ENCODE measurements at regions not wholly inside any gene's neighbourhood (a gene's known extent, or its start where the extent isn't known, plus 50 kb on each side); places are given as distances from the start of the nearest gene placed in this dataset.

- DNase-seq: no peak
Measured at GRCh38 chr3:187955587-187955952, 198.4 kb upstream of the LPP start.

- DNase-seq: no peak
Measured at GRCh38 chr3:187957165-187957581, 196.8 kb upstream of the LPP start.

DNA sequence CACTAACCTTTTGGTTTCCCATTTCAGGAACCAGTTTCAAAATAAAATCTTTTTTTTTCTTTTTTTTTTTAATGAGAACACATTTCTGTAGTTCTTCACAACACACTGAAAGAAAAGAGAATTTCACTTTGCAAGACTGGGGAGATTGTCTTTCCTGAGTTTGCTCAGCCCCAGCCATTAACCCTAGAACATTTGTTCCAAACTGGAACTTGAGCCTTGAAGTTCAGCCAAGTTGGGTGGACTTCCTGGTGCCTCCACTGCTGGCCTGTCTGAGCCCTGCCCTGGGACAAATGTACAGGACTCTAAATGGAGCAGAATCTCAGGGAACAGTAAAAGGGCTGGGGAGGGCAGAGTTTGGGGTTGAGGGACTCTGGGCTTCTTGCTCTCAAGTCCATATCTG, 196.4 kb upstream of the LPP start:
- no peak for DNase-seq

DNA sequence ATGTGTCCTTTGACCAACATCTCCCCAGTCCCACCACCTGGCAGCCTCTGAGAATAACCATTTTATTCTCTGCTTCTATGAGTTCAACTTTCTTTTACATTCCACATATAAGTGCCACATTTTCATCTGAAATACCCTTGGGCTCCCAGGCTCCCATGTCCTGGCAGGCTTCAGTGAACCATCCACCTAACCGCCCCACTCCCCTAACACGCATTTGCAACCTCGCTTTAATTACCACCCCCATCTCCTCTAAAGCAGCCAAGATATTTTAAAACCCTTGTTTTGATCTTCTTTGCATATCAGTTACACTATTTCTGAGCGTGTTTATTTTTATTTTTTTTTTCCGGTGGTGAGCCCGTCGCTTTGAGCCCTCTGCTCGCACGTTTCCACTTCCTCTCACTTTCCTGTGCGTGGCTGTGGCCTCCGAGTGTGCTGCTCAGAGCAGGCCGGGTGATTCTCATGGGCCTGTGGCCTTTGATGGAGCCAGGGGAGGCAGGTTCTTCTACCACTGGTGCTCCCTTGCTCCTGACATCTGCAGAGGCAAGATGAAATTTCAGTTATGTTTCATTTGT, 195.4 kb upstream of the LPP start:
- no peak for DNase-seq

DNA sequence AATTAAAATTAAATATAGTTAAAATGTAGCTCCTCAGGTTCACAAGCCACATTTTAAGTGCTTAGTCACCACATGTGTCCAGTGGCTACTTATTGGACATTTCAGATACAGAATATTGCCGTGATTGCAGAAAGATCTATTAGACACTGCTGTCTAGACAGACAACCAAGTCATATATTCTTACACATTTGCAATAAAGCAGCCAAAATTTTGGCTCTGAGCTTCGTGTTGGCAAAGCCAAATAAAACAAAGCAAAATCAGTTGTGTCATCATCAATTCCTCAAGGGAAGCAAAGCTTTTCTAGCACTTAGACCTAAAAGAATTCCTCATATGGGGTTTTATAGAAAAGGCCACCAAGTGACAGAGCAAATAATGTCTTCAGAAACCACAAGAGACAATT, 193.1 kb upstream of the LPP start:
- DNase-seq: no peak

DNA sequence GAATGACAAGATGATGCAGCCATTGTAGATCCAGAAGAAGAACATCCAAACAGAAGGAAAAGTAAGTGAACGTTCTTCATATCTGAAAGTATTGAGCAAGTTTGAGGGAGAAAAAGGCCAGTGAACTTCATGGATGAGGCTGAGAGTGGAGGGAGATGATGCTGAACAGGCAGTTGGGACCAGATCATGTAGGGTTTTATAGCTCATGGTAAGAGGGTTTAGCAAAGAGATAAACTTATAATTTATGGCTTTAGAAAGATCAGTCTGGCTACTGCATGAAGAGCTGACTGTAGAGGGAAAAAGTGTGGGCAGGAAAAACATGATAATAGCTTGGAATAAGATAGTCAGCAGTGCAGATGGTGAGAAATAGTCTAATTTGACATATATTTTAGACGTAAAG, 192.6 kb upstream of the LPP start:
- DNase-seq: no peak

- DNase-seq: no peak
Measured at GRCh38 chr3:187963003-187963676, 190.8 kb upstream of the LPP start.

DNA sequence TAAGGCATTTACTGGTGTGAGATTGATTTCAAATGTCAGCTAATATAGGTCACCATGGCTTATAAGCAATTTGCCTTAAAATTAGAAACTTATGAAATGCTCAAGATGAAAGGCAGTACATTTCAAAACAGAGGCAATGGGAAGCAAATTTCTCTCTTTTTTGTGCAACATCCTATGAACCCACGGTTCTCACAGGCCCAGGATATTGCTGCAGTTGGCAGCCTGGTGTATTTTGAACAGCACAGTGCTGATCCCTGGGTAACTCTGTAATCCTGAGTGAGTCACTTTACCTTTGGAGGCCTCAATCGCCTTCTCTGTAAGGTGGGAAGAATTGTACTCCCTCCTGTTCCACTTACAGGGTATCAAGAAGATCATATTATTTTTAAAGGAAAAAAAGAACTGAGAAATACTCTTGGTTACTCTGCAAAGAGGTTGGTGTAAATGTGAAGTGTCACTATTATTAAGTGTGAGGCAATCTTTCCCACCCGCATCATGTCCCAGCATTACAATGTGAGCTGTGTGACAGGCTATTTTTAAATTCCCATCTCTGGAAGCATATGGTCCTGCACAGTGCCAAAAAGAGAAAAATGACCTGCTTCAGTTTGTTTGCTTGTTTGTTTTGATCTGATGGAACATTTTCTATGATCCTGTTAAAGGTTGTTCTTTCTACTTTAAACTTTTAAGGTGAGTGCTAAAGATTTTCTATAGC, 190.1 kb upstream of the LPP start:
- DNase-seq: no peak

DNA sequence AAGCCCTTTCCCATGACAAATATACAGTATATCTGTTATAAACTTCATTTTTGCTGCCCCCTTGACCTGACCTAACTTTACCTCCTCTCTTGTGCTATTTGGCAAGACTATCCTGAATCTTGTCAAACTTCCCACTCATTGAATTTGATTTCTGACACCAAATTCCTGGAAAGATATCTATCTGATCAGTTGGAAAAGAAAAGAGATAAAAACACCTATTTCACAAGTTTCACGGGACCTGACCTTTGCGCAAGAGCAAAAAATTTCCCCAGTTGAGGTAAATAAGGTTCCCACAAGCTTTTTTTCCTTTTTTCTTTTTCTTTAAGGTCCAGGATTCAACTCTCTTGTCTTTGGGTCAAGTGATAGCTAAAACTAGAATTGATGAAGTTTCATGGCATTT, 189.2 kb upstream of the LPP start:
- no peak for DNase-seq

DNA sequence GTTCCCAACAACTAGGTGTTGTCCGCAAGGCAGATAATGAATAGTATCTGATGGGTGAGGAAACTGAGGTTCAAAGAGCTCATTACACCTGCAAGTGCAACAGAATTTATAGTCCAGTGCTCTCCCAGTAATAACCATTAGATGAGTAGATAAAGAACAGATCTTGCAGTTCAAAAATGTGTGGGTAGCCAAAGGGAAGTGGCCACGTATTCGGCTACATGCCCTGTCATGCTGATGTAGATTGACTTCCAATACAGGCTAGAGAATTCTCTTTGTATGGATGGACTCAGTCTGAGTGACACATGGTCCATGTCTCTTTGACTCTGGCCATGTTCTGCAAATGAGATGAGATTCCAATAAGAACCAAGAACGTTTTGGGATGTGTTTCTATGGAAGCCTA, 187.9 kb upstream of the LPP start:
- no peak for DNase-seq

DNA sequence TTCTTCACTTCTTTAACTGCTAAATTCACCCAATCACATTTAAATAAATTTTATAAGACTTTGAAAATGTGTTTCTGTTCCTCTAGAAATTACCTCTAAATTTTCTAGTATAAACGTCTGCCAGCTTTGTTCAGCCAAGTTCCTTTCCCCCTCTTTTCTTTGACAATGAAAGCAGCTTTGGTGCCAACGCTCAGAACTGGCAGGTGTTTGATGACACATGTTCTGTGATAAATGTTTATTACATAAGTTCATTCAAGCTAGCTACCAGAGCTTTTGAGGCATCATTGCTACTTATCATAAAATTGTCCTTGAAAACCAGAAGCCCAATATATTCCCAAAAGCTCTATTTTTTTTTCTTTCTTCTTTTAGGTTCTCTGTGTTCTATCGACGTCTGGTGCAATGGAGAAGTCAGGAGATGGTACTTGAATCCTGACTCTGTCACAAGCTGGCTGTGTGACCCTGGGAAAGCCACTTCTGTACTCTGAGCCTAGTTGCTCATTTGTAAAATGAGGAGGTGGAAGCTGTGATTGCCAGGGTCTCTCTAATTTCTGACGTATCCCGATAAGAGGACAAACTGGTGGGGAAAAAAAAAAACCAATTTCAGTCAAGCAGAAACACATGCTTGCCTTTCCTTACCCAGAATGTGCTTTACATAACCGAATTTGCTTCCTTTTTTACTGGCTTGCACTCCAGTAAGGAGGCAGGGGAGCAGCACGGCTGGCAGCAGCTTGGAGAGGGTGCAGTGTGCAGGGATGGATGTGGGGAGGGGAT, 187.1 kb upstream of the LPP start:
- DNase-seq: peak in 1 of 3 experiments; percentile 36

DNA sequence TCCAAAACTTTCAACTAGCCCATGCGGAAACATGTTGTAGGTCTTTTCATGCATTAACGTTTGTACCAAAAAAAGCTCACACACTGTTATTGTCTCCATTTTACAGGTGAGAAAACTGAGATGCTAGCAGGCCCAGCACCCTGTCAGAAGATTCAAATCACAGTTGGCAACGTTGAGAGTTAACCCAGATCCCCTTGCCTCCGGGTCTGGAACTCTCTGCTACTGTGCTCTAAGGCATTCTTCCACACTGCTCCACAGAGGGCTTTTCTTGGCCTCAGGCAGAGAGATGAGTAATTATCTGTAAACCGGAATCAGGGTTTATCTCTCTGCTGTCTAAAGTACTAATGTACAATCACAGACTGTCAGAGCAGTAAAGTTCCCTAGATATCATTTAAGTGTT, 186.0 kb upstream of the LPP start:
- DNase-seq: no peak

DNA sequence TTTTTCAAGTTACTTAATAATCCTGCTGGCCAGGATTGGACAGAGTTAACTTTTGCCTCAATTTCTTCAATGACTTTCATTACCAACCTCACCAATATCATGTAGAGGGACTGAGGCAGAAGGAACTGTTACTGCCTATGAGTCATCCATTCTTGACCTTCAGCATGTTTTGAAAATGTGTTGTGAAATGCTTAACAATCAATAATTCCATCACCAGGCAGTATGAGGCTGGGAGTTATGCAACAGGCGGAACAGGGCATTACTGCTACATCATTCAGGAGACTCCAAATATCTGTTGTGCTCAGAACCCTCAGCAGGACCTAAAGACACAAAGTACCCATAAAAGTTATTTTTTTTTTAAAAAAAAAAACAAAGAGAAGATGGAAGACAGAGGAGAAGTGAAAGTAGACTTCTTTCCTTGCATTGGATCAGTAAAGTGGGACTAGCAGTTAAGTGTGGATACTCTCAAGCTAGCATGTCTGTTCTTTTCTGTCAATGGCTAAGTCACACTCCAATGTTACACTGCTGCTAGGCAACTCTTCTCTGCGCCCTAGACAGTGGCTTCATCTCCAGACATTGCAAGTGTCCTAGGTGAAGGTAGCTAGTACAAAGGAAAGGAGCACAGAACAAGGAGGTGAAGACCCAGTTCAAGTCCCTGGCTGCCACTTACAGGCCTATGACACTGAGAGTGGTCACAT, 184.9 kb upstream of the LPP start:
- DNase-seq: no peak

- DNase-seq: no peak
Measured at GRCh38 chr3:187969581-187969950, 184.4 kb upstream of the LPP start.

DNA sequence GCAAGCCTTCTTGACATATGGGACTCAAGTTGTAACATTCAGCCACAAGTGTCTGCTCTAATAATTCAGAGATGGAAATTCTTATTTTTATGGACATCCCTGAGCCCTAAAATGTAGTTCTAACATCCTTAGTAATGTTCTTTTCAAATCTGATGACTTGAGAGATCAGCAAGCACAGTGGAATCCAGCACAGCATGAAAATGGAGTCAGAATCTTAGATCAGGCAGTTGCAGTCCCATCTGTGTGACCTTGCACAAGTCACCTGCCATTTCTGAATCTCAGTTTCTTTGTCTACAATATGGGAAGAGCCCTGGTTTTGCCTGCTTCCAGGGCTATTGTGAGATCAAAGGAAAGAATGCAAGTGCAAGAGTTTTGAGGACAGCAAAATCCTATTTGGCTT, 183.9 kb upstream of the LPP start:
- no peak for DNase-seq

GRCh38 chr3:187971629-187972028, 182.3 kb upstream of the LPP start:
- DNase-seq: no peak

DNA sequence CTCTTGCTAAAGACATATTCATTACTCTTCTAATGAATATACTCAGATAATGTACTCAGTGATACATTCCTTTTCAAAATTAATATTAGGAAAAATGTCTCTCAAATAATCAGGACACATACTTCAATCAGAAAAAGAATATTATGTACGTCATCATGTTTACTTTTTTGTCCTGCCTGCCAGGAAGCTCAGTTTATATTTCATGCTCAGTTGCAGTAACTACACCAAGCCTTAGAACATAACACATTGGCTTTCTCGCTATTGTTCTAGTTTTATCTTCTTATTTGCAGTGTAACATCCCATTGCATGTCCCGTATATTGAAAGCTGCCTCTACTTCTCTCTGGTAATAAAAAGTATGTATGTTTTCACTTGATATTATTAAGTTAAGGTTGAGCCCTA, 181.5 kb upstream of the LPP start:
- no peak for DNase-seq

DNA sequence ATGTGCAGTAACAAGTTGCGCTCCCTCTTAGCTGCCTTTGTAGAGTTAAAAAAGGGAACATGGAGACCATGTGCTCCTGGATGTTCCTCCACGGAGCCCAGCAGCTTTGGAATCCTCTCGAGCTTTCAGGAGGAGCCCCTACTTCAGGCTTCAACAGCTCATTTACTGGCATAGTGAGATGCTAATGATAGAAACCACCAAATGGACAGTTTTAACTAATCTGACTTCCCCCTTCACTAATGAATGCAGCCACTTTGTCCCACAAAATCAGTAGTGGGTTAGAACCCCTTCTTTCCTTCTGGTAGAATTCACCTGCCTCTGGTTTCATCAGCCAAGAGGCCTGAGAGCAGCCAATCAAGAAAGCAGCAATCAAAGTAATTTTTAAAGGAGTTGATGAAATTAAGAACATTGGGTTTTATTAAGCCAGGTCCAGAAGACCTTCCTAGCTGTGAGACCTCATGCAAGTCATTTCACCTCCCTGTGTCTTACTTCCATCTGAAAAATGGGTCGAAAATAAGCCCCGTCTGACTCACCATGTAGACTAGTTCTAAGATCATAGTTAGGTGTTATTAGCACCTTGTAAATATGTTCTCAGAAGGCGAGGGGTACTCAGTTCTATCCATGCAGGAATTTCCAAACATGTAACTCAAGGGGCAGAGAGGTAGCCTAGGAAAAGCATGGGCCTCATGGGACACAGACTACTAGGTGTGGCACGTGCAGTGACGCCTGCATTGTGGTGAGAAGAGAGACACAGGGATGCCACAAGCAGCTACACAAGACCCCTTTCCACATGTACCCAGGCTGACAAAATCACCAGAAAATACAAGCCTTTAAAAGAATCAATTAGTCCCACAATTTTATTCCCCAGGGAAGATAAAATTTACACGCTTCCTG, 179.7 kb upstream of the LPP start:
- DNase-seq: no peak

GRCh38 chr3:187974871-187975271, 179.1 kb upstream of the LPP start:
- no peak for DNase-seq

- DNase-seq: no peak
Measured at GRCh38 chr3:187975561-187976364, 178.2 kb upstream of the LPP start.

GRCh38 chr3:187976365-187976900, 177.5 kb upstream of the LPP start:
- no peak for DNase-seq

Measured in NCI-H1417 (cell line).